ENCODE measurements at regions not wholly inside any gene's neighbourhood (a gene's known extent, or its start where the extent isn't known, plus 50 kb on each side); places are given as distances from the start of the nearest gene placed in this dataset.
"Not testable (repeated sequence)": the region's sequence is repeated elsewhere in the genome, so short reads cannot be mapped to it uniquely, and the experiment has no call there.

- no peak overlapping the region for H3K4me3 Mint-ChIP-seq
- H3K9me3 Mint-ChIP-seq = peaks cover 6 to 8% of the 10 kb centered on the region in 2 donors
- ATAC-seq (replicated peaks in 1 of 2) (no peak), DNase-seq (no peak)
- H3K27me3 Mint-ChIP-seq (ENCODE audit: low read depth) = no peaks in the 10 kb centered on the region
- no peaks in the 10 kb centered on the region for H3K4me1 Mint-ChIP-seq (ENCODE audit: low read depth)
- no peaks in the 10 kb centered on the region for H3K36me3 Mint-ChIP-seq (ENCODE audit: insufficient read depth in 2 of 2)
- H3K27ac Mint-ChIP-seq = no peak overlapping the region
Observed at GRCh38 chr3:166721466-166721865, 658.6 kb downstream of the ZBBX start.

- DNase-seq (no peak), ATAC-seq (replicated peaks in 1 of 2) (no peak)
- peaks cover 4 to 7% of the 10 kb centered on the region in 2 donors for H3K9me3 Mint-ChIP-seq
- H3K27ac Mint-ChIP-seq = no peak overlapping the region
- no peaks in the 10 kb centered on the region for H3K4me1 Mint-ChIP-seq (ENCODE audit: low read depth)
- H3K4me3 Mint-ChIP-seq = no peak overlapping the region
- peaks cover 0 to 1% of the 10 kb centered on the region in 2 donors for H3K36me3 Mint-ChIP-seq (ENCODE audit: insufficient read depth in 2 of 2)
- no peaks in the 10 kb centered on the region for H3K27me3 Mint-ChIP-seq (ENCODE audit: low read depth)
Observed at GRCh38 chr3:166714206-166714605, 665.9 kb downstream of the ZBBX start.

- Mint-ChIP-seq H3K9me3 (peaks cover 4 to 7% of the 10 kb centered on the region in 2 donors), H3K4me3 (no peak overlapping the region), H3K27me3 (ENCODE audit: low read depth) (no peaks in the 10 kb centered on the region), H3K4me1 (ENCODE audit: low read depth) (no peaks in the 10 kb centered on the region), H3K27ac (no peak overlapping the region), H3K36me3 (ENCODE audit: insufficient read depth in 2 of 2) (peaks cover 0 to 1% of the 10 kb centered on the region in 2 donors)
- DNase-seq = no peak
- no peak for ATAC-seq (replicated peaks in 1 of 2)
Observed at GRCh38 chr3:166713787-166714186, 666.3 kb downstream of the ZBBX start.

GRCh38 chr3:166706094-166706493 is 674.0 kb downstream of the ZBBX start:
- no peak for DNase-seq
- Mint-ChIP-seq H3K4me1 (ENCODE audit: low read depth) (no peaks in the 10 kb centered on the region), H3K27me3 (ENCODE audit: low read depth) (no peaks in the 10 kb centered on the region), H3K36me3 (ENCODE audit: insufficient read depth in 2 of 2) (no peaks in the 10 kb centered on the region), H3K9me3 (peaks cover 2 to 5% of the 10 kb centered on the region in 2 donors), H3K4me3 (no peak overlapping the region), H3K27ac (no peak overlapping the region)
- ATAC-seq (replicated peaks in 1 of 2) = no peak

GRCh38 chr3:166697495-166697894 is 682.6 kb downstream of the ZBBX start:
- Mint-ChIP-seq H3K4me1 (ENCODE audit: low read depth) (no peaks in the 10 kb centered on the region), H3K9me3 (peaks cover 2 to 3% of the 10 kb centered on the region in 2 donors), H3K36me3 (ENCODE audit: insufficient read depth in 2 of 2) (no peaks in the 10 kb centered on the region), H3K27me3 (ENCODE audit: low read depth) (no peaks in the 10 kb centered on the region), H3K4me3 (no peak overlapping the region), H3K27ac (no peak overlapping the region)
- DNase-seq (no peak), ATAC-seq (replicated peaks in 1 of 2) (no peak)

GRCh38 chr3:166696103-166696502 is 684.0 kb downstream of the ZBBX start:
- ATAC-seq (replicated peaks in 1 of 2) (no peak), DNase-seq (no peak)
- Mint-ChIP-seq H3K4me3 (no peak overlapping the region), H3K27ac (no peak overlapping the region), H3K9me3 (peaks cover 2 to 3% of the 10 kb centered on the region in 2 donors), H3K36me3 (ENCODE audit: insufficient read depth in 2 of 2) (no peaks in the 10 kb centered on the region), H3K27me3 (ENCODE audit: low read depth) (no peaks in the 10 kb centered on the region), H3K4me1 (ENCODE audit: low read depth) (no peaks in the 10 kb centered on the region)

GRCh38 chr3:166688665-166689064 is 691.4 kb downstream of the ZBBX start:
- ATAC-seq (replicated peaks in 1 of 2) (no peak), DNase-seq (no peak)
- Mint-ChIP-seq H3K27me3 (ENCODE audit: low read depth) (no peaks in the 10 kb centered on the region), H3K4me1 (ENCODE audit: low read depth) (no peaks in the 10 kb centered on the region), H3K9me3 (peaks cover 1 to 3% of the 10 kb centered on the region in 2 donors), H3K4me3 (no peak overlapping the region), H3K27ac (no peak overlapping the region), H3K36me3 (ENCODE audit: insufficient read depth in 2 of 2) (no peaks in the 10 kb centered on the region)

GRCh38 chr3:166685246-166685645 is 694.9 kb downstream of the ZBBX start:
- H3K4me1 Mint-ChIP-seq (ENCODE audit: low read depth) = no peaks in the 10 kb centered on the region
- DNase-seq = no peak
- ATAC-seq (replicated peaks in 1 of 2) = no peak
- H3K36me3 Mint-ChIP-seq (ENCODE audit: insufficient read depth in 2 of 2) = no peaks in the 10 kb centered on the region
- H3K27ac Mint-ChIP-seq = no peak overlapping the region
- H3K9me3 Mint-ChIP-seq = peaks cover 1 to 9% of the 10 kb centered on the region in 2 donors
- H3K4me3 Mint-ChIP-seq = no peak overlapping the region
- H3K27me3 Mint-ChIP-seq (ENCODE audit: low read depth) = no peaks in the 10 kb centered on the region

- not testable (repeated sequence) for DNase-seq; H3K36me3 Mint-ChIP-seq (ENCODE audit: insufficient read depth in 2 of 2); H3K27me3 Mint-ChIP-seq (ENCODE audit: low read depth); H3K4me3 Mint-ChIP-seq; H3K27ac Mint-ChIP-seq; ATAC-seq (replicated peaks in 1 of 2); H3K4me1 Mint-ChIP-seq (ENCODE audit: low read depth)
- H3K9me3 Mint-ChIP-seq = peaks cover 4 to 13% of the 10 kb centered on the region in 2 donors
Observed at GRCh38 chr3:166684077-166684476, 696.0 kb downstream of the ZBBX start.

GRCh38 chr3:166669781-166670180 is 710.3 kb downstream of the ZBBX start:
- ATAC-seq (replicated peaks in 1 of 2) = no peak
- no peaks in the 10 kb centered on the region for H3K27me3 Mint-ChIP-seq (ENCODE audit: low read depth)
- H3K36me3 Mint-ChIP-seq (ENCODE audit: insufficient read depth in 2 of 2) = no peaks in the 10 kb centered on the region
- H3K27ac Mint-ChIP-seq = no peak overlapping the region
- no peak for DNase-seq
- H3K4me1 Mint-ChIP-seq (ENCODE audit: low read depth) = no peaks in the 10 kb centered on the region
- H3K9me3 Mint-ChIP-seq = peaks cover 5 to 8% of the 10 kb centered on the region in 2 donors
- H3K4me3 Mint-ChIP-seq = no peak overlapping the region

GRCh38 chr3:166663194-166663593 is 716.9 kb downstream of the ZBBX start:
- Mint-ChIP-seq H3K27ac (no peak overlapping the region), H3K9me3 (peaks cover 10 to 12% of the 10 kb centered on the region in 2 donors), H3K4me1 (ENCODE audit: low read depth) (no peaks in the 10 kb centered on the region), H3K4me3 (no peak overlapping the region), H3K36me3 (ENCODE audit: insufficient read depth in 2 of 2) (peaks cover 0 to 2% of the 10 kb centered on the region in 2 donors), H3K27me3 (ENCODE audit: low read depth) (no peaks in the 10 kb centered on the region)
- DNase-seq (no peak), ATAC-seq (replicated peaks in 1 of 2) (no peak)

- ATAC-seq (replicated peaks in 1 of 2) (no peak), DNase-seq (no peak)
- H3K4me1 Mint-ChIP-seq (ENCODE audit: low read depth) = no peaks in the 10 kb centered on the region
- no peak overlapping the region for H3K27ac Mint-ChIP-seq
- H3K36me3 Mint-ChIP-seq (ENCODE audit: insufficient read depth in 2 of 2) = peaks cover 0 to 2% of the 10 kb centered on the region in 2 donors
- peaks cover 10 to 12% of the 10 kb centered on the region in 2 donors for H3K9me3 Mint-ChIP-seq
- H3K27me3 Mint-ChIP-seq (ENCODE audit: low read depth) = no peaks in the 10 kb centered on the region
- no peak overlapping the region for H3K4me3 Mint-ChIP-seq
Observed at GRCh38 chr3:166661621-166662020, 718.5 kb downstream of the ZBBX start.

GRCh38 chr3:166660962-166661361 is 719.1 kb downstream of the ZBBX start:
- no peaks in the 10 kb centered on the region for H3K27me3 Mint-ChIP-seq (ENCODE audit: low read depth)
- DNase-seq (no peak), ATAC-seq (replicated peaks in 1 of 2) (no peak)
- peaks cover 12 to 13% of the 10 kb centered on the region in 2 donors for H3K9me3 Mint-ChIP-seq
- no peaks in the 10 kb centered on the region for H3K4me1 Mint-ChIP-seq (ENCODE audit: low read depth)
- no peak overlapping the region for H3K27ac Mint-ChIP-seq
- H3K4me3 Mint-ChIP-seq = no peak overlapping the region
- H3K36me3 Mint-ChIP-seq (ENCODE audit: insufficient read depth in 2 of 2) = peaks cover 0 to 4% of the 10 kb centered on the region in 2 donors

- no peaks in the 10 kb centered on the region for H3K36me3 Mint-ChIP-seq (ENCODE audit: insufficient read depth in 2 of 2)
- peaks cover 7 to 8% of the 10 kb centered on the region in 2 donors for H3K9me3 Mint-ChIP-seq
- no peak overlapping the region for H3K27ac Mint-ChIP-seq
- H3K27me3 Mint-ChIP-seq (ENCODE audit: low read depth) = no peaks in the 10 kb centered on the region
- H3K4me3 Mint-ChIP-seq = no peak overlapping the region
- ATAC-seq (replicated peaks in 1 of 2) (no peak), DNase-seq (no peak)
- no peaks in the 10 kb centered on the region for H3K4me1 Mint-ChIP-seq (ENCODE audit: low read depth)
Observed at GRCh38 chr3:166637984-166638530, 742.0 kb downstream of the ZBBX start.
